ENCODE measurements at regions not wholly inside any gene's neighbourhood (a gene's known extent, or its start where the extent isn't known, plus 50 kb on each side); places are given as distances from the start of the nearest gene placed in this dataset.

DNA sequence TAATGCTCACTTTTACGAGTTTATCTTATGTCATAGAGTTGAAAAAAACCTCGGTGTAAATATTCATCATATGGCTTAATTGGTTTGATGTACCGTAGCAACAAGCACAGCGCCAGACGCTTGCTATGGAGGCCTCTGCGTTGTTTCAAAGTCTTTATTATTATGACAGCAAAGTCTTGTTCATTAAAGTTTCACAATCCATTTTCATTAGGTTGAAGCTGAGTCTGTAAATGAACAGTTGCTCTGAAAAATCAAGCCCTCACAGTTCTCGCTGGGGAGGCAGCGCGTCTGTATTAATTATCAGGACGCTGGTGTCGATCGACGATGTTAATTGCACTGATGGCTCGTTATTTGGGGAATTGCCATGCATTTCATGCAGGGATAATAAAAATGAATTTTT lies 185.6 kb downstream of the INSC start:
- no peak overlapping the region for H3K4me3 ChIP-seq (ENCODE audit: low read depth, low read length)
- TF ChIP-seq, protein P1, sequence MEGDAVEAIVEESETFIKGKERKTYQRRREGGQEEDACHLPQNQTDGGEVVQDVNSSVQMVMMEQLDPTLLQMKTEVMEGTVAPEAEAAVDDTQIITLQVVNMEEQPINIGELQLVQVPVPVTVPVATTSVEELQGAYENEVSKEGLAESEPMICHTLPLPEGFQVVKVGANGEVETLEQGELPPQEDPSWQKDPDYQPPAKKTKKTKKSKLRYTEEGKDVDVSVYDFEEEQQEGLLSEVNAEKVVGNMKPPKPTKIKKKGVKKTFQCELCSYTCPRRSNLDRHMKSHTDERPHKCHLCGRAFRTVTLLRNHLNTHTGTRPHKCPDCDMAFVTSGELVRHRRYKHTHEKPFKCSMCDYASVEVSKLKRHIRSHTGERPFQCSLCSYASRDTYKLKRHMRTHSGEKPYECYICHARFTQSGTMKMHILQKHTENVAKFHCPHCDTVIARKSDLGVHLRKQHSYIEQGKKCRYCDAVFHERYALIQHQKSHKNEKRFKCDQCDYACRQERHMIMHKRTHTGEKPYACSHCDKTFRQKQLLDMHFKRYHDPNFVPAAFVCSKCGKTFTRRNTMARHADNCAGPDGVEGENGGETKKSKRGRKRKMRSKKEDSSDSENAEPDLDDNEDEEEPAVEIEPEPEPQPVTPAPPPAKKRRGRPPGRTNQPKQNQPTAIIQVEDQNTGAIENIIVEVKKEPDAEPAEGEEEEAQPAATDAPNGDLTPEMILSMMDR (IDR thresholded peaks at IDR 0.05; ENCODE audit: insufficient read depth, low read length, missing control alignments): no peak
- no peak for DNase-seq (ENCODE audit: low read depth, low spot score)
- CTCF ChIA-PET: no interaction called here
- POLR2A ChIA-PET: no interaction called here

DNA sequence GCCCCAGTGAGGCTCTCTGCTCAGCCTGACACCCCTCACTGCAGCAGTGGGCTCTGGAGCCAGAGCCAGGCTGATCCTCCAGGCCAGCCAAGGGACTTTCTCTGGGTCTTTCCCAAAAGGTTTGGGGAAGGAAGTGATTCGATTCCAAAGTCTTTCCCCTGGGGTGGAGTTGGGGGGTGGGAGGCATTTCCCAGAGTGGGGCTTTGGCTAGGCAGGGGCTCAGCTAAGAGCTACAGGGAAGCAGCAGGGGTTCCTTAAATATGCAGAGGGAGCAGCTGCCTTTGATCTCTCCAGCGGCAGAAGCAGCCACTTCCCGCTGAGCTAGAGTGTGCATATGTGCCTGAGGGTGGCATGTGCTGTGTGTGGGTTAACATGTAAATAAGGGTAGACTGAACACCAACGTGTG lies 192.9 kb downstream of the INSC start:
- ChIA-PET POLR2A (no interaction called here), CTCF (no interaction called here)
- no peak for DNase-seq (ENCODE audit: low read depth, low spot score)
- TF ChIP-seq, protein P1 (IDR thresholded peaks at IDR 0.05; ENCODE audit: insufficient read depth, low read length, missing control alignments): no peak
- H3K4me3 ChIP-seq (ENCODE audit: low read depth, low read length): no peak overlapping the region

DNA sequence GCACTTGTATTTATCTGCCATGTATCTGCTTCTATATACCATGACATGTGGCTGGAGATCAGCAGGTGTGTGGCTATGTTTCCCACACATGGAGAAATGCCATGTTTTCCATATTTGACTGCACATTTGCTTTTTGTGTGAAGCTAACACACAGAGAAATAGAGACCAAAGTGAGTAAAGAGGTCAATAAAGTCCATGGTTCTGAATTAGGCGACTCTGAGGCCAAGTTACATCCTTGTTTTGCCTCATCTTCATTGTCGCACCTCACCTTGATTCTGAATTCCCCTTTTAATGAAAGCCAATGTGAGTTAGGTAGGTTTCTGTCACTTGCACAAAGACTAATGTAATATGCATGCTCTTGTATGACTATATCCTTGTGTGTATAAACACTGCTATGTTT lies 194.1 kb downstream of the INSC start:
- TF ChIP-seq, protein P1 (IDR thresholded peaks at IDR 0.05; ENCODE audit: insufficient read depth, low read length, missing control alignments): no peak
- no peak overlapping the region for H3K4me3 ChIP-seq (ENCODE audit: low read depth, low read length)
- ChIA-PET POLR2A (no interaction called here), CTCF (no interaction called here)
- no peak for DNase-seq (ENCODE audit: low read depth, low spot score)

DNA sequence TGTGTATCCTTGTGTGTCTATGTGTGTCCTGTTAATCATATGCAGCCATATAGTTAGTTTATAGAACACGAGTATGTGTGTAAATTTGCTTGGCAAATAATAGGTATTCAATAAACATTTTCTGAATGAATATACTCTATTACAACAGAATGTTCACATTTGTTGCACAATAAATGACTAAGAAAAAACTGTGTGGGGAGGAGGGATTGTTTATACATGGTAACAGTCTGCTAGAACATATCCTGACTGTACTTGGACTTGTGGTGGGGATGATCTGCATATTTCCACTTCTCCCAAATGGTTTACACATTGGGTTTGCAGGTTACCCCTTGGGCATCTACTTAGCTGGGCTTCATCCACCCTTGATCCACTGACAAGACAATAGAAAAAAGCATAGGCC lies 194.6 kb downstream of the INSC start:
- TF ChIP-seq, protein P1 (IDR thresholded peaks at IDR 0.05; ENCODE audit: insufficient read depth, low read length, missing control alignments): no peak
- CTCF ChIA-PET: no interaction called here
- no peak overlapping the region for H3K4me3 ChIP-seq (ENCODE audit: low read depth, low read length)
- no peak for DNase-seq (ENCODE audit: low read depth, low spot score)
- POLR2A ChIA-PET: no interaction called here

DNA sequence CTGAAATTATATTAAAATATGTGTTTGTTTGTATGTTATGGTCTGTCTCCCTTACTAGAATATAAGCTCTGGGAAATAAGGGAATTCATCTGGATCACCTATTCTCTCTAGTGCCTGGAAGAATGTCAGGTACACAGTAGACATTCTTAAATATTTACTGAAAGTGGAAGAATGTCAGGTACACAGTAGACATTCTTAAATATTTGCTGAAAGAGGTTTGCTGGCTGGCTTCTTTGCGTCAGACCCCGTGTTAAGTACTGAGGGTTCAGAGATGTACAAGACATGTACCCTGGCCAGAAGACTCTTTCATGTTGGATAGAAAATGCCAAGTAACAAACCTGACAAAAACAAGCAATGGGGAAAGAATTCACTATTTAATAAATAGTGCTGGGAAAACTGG lies 199.1 kb downstream of the INSC start:
- no peak for DNase-seq (ENCODE audit: low read depth, low spot score)
- TF ChIP-seq, protein P1 (IDR thresholded peaks at IDR 0.05; ENCODE audit: insufficient read depth, low read length, missing control alignments): no peak
- ChIA-PET CTCF (no interaction called here), POLR2A (no interaction called here)
- H3K4me3 ChIP-seq (ENCODE audit: low read depth, low read length): no peak overlapping the region

DNA sequence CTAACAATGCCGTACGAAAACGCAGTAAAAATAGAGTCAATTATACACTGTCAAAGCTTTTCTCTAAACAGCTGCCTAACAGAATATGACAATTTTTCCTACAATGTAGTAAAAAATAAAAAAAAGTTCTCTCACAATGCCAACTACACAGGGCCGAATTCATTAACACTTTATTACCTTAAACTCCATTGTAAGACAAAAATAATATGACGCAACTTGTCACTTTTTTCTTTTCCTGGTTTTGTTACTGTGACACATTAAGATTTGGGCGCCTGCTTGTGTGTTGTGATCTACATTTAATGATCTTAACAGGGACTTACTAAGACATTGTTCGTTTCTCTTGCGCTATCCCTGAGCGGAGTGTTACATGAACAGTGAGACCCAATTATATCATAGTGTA lies 204.1 kb downstream of the INSC start:
- H3K4me3 ChIP-seq (ENCODE audit: low read depth, low read length): no peak overlapping the region
- ChIA-PET POLR2A (no interaction called here), CTCF (no interaction called here)
- TF ChIP-seq, protein P1 (IDR thresholded peaks at IDR 0.05; ENCODE audit: insufficient read depth, low read length, missing control alignments): no peak
- no peak for DNase-seq (ENCODE audit: low read depth, low spot score)
